Fibroblast of gingiva (primary cell): ENCODE measurements at regions not wholly inside any gene's neighbourhood (a gene's known extent, or its start where the extent isn't known, plus 50 kb on each side); places are given as distances from the start of the nearest gene placed in this dataset.

Source experiments
- DNase-seq: peaks from one replicate; pipeline ENCODE4 v3.0.0-alpha.2; 2011; ENCODE audit warnings: low read depth

GRCh38 chr10:59553162-59553900, 156.3 kb downstream of the SLC16A9 start:
- no peak for DNase-seq

- DNase-seq: no peak
These were observed 159.6 kb downstream of the SLC16A9 start for GRCh38 chr10:59550061-59550460.

GRCh38 chr10:59538623-59539022, 171.0 kb downstream of the SLC16A9 start:
- DNase-seq: no peak

GRCh38 chr10:59537501-59537900, 172.1 kb downstream of the SLC16A9 start:
- DNase-seq: no peak

DNA sequence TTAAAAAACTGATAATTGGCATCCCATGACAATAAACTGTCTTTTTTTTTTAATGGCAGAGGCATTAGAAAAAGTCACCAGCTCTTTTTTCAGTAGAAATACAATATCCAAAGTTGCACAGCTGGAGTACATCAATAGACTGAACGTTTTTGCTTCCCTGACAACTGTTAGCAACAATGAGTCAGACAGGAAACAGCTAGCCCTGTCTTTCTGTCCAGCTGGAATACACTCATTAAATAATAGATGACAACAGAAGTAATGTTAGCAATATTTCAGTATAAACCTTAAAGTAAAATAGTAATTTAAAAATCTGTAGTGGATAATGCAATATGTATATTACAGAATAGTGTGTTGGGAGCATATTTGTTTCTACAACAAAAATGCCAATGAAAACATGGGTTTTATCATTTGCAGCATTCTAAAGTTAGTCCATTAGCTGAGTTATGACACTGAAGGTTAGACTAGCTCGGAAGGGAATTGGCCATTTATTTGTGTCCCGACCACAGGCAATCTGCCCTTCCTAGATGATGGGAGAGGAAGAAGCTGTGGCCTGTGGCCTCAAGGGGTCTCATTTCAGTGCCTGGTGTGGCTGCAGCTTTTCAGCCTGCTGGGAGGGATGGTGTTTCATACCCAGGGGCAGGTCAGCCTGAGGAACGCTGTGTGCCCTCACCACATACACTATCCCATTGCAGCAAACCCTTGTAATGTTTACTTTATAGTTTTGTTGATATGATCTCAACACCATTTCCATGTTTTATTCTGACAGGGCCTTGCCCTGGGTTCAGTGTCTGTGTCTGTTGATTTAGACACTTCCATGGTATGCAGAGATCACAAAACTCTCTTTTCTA, 173.3 kb downstream of the SLC16A9 start:
- peak; percentile 76 for DNase-seq

DNA sequence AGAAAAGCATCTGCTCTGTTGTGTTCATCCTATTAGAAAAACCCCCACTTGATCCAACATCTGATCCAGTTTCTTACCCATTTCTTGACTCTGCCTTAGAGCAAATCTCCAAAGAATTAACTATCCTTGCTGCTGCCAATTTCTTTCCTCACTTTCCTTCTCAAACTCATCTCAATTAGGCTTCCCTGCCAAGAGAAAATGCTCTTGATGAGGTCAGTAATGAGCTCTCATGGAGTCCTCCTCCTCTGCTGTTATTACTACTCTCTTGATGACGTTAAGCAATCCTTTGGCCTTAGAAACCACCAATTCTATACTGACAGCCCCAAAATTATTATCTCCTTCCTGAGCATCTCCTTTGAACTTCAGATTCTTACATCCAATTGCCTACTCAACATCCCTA, 162.0 kb upstream of the FAM13C start:
- no peak for DNase-seq

GRCh38 chr10:59523851-59524250, 161.5 kb upstream of the FAM13C start:
- DNase-seq: no peak

DNA sequence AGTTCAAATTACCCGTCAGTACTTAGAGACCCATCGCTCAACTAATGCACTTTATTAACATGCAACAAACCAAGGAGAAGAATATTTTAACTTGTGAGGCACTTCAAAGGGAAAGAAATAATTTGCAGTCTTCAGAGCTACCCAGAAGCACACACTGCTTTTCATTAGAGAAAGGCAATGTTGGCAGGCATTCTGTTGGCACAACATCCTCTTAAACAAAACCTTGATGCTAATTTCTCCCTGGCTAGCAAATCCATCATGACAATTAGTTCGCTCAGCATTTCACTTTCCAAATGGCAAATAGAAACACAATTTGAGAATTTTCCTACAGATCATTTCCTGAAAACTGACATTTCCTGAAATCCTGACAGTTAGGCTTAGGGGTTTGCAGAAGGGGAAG, 155.6 kb upstream of the FAM13C start:
- DNase-seq: no peak

GRCh38 chr10:59517341-59517899, 155.1 kb upstream of the FAM13C start:
- no peak for DNase-seq

DNA sequence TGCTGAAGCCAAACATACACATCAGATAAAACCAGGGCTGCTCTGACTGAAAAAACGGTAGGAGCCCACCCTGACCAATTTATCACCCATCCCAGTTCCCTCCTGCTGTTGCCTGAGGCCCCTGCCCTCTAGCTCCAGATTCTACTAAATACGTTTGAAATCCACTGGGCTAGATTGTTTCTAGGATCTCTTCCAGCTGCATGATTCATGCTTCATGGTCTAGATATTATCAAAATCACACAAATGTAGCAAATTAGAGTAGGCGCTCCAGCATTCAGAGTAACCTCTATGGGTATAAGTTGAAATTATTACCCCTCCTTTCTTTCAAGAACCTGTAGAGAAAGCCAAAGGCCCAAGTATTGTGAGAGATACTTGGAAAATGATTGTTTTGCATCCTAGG, 151.2 kb upstream of the FAM13C start:
- DNase-seq: no peak

- DNase-seq: no peak
These were observed 150.6 kb upstream of the FAM13C start for GRCh38 chr10:59512951-59513350.

GRCh38 chr10:59508956-59509355, 146.6 kb upstream of the FAM13C start:
- DNase-seq: no peak

- no peak for DNase-seq
These were observed 145.9 kb upstream of the FAM13C start for GRCh38 chr10:59508296-59508695.

DNA sequence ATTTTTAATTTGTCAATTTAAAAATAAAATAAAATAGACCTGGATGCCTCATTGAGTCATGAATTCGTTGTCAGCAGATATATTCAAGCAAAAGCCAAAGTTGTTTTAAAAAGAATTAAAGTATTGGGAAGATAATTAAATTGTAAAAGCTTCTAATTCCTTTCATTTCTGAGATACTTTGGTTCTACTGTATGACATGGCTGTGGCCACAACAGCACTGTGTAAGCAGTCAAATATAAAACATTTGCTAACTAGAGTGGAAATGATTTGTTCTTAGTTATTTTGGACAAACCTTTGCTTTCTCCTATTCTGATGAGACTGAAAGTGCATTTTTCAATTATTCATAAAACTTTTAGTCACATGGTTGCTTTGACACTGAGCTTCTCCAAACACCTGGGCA, 143.6 kb upstream of the FAM13C start:
- DNase-seq: no peak

GRCh38 chr10:59499460-59499859, 137.1 kb upstream of the FAM13C start:
- no peak for DNase-seq

DNA sequence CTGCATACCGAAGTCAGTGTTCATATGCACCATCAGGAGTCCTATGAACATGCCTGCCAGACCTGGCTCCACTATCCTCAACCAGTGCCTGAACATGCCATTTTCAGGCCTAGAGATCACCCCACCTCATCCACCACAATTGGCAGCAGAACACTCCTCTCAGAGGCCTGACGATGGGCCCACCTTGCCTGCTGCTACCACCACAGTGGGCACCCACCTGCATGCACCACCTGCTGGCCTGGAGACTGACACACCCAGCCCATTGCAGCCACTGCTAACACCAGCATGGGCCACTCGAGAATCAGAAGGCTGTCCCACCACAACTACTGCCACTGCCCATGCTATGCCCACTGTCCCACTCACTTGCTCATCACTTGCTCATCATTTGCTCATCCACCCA, 130.7 kb upstream of the FAM13C start:
- DNase-seq: no peak

DNA sequence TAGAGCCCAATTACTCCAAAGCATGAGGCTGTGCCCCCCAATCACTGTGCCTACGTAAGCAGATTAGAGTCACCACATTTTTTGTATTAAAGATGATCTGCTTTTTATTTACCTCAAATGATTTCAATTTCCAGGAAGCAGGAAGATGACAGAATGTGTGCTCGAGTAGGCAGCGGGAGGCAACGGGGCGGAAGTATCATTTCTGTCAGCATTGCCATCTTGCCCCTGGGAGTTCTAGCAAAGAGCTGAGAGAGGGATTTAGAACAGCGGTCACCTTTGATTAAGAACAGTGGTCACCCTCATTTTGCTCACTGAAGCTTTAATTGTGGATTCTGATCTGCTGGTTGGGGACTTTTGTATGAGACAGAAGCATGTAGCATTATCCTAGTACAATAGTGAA, 117.1 kb upstream of the FAM13C start:
- DNase-seq: no peak

- DNase-seq: no peak
These were observed 108.2 kb upstream of the FAM13C start for GRCh38 chr10:59470570-59470969.

DNA sequence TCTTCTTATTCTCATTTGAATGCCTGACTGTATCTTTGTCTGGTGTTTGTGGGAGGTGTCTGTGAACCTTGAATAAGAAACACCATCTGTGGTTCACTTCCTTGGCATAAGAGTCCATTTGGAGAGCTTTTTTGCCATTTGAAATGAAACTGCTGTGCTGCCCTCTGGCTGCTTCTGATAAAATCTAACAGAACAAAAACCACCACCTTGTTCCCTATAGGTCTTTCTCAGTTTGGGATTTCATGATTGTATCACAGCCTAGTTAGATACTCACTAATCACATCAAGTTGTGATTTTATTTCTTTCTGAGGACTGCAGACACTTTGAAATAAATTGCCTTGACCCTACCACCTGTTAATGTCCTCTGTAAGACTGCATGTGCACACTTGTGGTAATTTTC, 102.7 kb upstream of the FAM13C start:
- DNase-seq: peak; percentile 7

DNA sequence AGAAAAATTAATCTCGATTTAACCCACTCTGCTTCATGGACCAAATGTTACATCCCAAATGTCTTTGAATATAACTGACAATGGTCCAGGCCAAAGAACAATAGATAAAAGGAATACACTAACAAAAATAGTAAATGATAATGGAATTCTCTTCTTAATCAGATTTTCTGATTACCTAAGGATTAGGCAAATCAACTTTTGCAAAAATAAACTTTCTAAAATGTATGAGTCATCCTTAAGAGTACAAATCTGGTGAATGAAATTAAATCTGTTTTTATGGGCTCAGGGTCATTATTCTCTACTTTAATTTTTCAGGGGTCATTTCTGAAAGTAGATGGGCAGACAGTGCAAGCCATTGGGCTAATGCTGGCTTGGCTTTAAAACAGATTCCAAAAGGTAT, 102.1 kb upstream of the FAM13C start:
- DNase-seq: no peak

DNA sequence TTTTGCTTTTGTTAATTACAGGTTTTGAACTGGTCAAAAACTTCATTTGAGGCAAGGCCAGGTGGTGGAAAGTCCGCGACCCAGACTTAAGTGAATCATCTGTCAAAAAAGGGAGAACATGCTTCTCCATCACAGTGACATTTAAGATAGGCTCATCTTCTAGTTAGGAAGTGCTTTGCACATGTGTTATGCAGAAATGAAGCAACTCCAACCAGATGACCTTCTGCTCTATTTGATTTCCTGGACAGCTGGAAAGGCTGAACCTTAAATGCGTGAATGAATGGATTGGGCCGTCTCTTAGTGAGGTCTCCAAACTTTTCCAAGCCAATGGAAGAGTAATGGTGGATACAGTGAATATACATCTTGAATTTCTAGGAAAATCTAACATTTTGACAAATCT, 101.6 kb upstream of the FAM13C start:
- DNase-seq: no peak

GRCh38 chr10:59460601-59461000, 98.3 kb upstream of the FAM13C start:
- DNase-seq: no peak

DNA sequence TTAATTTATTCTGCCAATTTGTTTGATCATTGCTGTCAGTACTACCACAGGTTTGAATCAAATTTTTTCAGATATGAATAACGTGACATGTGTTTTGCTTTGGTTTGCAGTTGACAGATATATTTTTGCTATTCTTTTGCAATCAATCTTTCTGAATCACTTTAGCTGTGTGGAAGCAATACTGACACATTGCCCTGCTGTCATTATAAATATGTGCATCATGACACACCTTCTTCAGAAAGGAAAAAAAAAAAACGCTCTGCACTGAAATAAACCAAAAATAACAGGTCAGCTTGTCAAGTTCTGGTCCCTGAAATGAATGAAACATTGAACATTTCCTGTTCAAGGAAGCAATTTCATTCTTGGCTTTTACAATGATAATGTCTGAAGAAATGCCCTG, 93.8 kb upstream of the FAM13C start:
- DNase-seq: no peak
